Gastroesophageal sphincter (tissue), 4 donors: ENCODE measurements at regions not wholly inside any gene's neighbourhood (a gene's known extent, or its start where the extent isn't known, plus 50 kb on each side); places are given as distances from the start of the nearest gene placed in this dataset.

Experiments
- ATAC-seq: fragments of 150-250 bp; one replicate; pipeline ENCODE4 v1.9.1; 2016; ENCODE audit warnings: mild to moderate bottlenecking, moderate library complexity
- H3K27ac ChIP-seq, 4 donors: fragments of 200-600 bp; sonication (generic) in 3 of 4; 1 replicate in 3 of 4; 2 replicates in 1 of 4; pipeline ENCODE4 v1.5.1; 2016 to 2019
- H3K27me3 ChIP-seq: fragments of 200-600 bp; sonication (generic); one replicate; pipeline ENCODE4 v1.5.1; 2019
- H3K36me3 ChIP-seq, 2 donors: fragments of 200-600 bp; sonication (generic); one replicate each; pipeline ENCODE4 v1.5.1; 2019; ENCODE audit warnings: control low read depth in 1 of 2
- H3K4me1 ChIP-seq, 3 donors: fragments of 200-600 bp; sonication (generic); 1 replicate in 2 of 3; 2 replicates in 1 of 3; pipeline ENCODE4 v1.5.1; 2016 to 2019; ENCODE audit warnings: control low read depth in 2 of 3
- H3K4me3 ChIP-seq, 2 donors: fragments of 200-600 bp; sonication (generic); one replicate each; pipeline ENCODE4 v1.5.1; 2019; ENCODE audit warnings: mild to moderate bottlenecking in 1 of 2, moderate library complexity in 1 of 2
- H3K9me3 ChIP-seq, 3 donors: fragments of 200-600 bp; sonication (generic); one replicate each; pipeline ENCODE4 v1.5.1; 2017 to 2019; ENCODE audit warnings: control low read depth in 2 of 3
- CTCF ChIP-seq, 4 experiments: fragments of 200-600 bp in 2 of 4; fragments of 450-650 bp in 2 of 4; sonication (generic) in 1 of 4; IDR thresholded peaks; one replicate each; pipeline ENCODE4 v1.5.1; 2017 to 2019; ENCODE audit warnings: antibody characterized with exemption in 4 of 4, mild to moderate bottlenecking in 2 of 4, moderate library complexity in 2 of 4
- EP300 ChIP-seq: sonication (generic); formaldehyde crosslinking; IDR thresholded peaks from one replicate; pipeline ENCODE4 v1.6.1; 2017; ENCODE audit warnings: antibody characterized with exemption, mild to moderate bottlenecking
- POLR2A ChIP-seq, 2 donors: fragments of 450-650 bp; IDR thresholded peaks; one replicate each; pipeline ENCODE4 v1.6.1; 2017; ENCODE audit warnings: antibody characterized with exemption in 2 of 2, mild to moderate bottlenecking in 2 of 2, moderate library complexity in 1 of 2
- POLR2AphosphoS5 ChIP-seq: sonication (generic); formaldehyde crosslinking; IDR thresholded peaks from one replicate; pipeline ENCODE4 v1.6.1; 2017; ENCODE audit warnings: antibody characterized with exemption
- WGBS, 2 donors: methylation state at CpG; one replicate each; pipeline ENCODE4 v1.1.5; 2018; ENCODE audit warnings: low coverage in 1 of 2; 5-methylcytosine and 5-hydroxymethylcytosine counted together

GRCh38 chr1:189939967-189940366 is 537.7 kb downstream of the BRINP3 start:
- Histone ChIP-seq H3K36me3 (no peaks in the 10 kb centered on the region), H3K4me1 (no peaks in the 10 kb centered on the region), H3K9me3 (no peaks in the 10 kb centered on the region), H3K4me3 (no peak overlapping the region), H3K27ac (no peak overlapping the region), H3K27me3 (no peaks in the 10 kb centered on the region)
- 9% methylated on average over 1 of the region's 1 CpG; no CpG with 5 or more reads in 1 of the 2 donors for WGBS, 2 donors
- no peak for TF ChIP-seq POLR2A (IDR thresholded peaks at IDR 0.05)
- TF ChIP-seq POLR2AphosphoS5 = no peak
- no peak for TF ChIP-seq EP300
- TF ChIP-seq CTCF (IDR thresholded peaks at IDR 0.05) = no peak
- ATAC-seq = no peak

GRCh38 chr1:189941922-189942321 is 535.7 kb downstream of the BRINP3 start:
- 70 to 83% methylated on average over 1 of the region's 1 CpG for WGBS, 2 donors

GRCh38 chr1:189958756-189959155 is 518.9 kb downstream of the BRINP3 start:
- TF ChIP-seq CTCF (IDR thresholded peaks at IDR 0.05) (no peak), POLR2A (IDR thresholded peaks at IDR 0.05) (no peak), POLR2AphosphoS5 (no peak), EP300 (no peak)
- no peaks in the 10 kb centered on the region for H3K27me3 ChIP-seq
- H3K27ac ChIP-seq = no peak overlapping the region
- WGBS, 2 donors = 11 to 29% methylated on average over 1 of the region's 1 CpG
- H3K36me3 ChIP-seq = no peaks in the 10 kb centered on the region
- H3K4me1 ChIP-seq = peaks cover 0 to 23% (median 0%) of the 10 kb centered on the region in 3 donors
- no peak overlapping the region for H3K4me3 ChIP-seq
- ATAC-seq = no peak
- H3K9me3 ChIP-seq = no peaks in the 10 kb centered on the region

More at GRCh38 chr1:189941922-189942321, 535.7 kb downstream of the BRINP3 start:
- no peak for ATAC-seq
- no peak overlapping the region for H3K27ac ChIP-seq
- TF ChIP-seq POLR2A (IDR thresholded peaks at IDR 0.05) = no peak
- no peak for TF ChIP-seq CTCF (IDR thresholded peaks at IDR 0.05)
- H3K4me3 ChIP-seq = no peak overlapping the region
- no peaks in the 10 kb centered on the region for H3K27me3 ChIP-seq
- H3K4me1 ChIP-seq = no peaks in the 10 kb centered on the region
- no peaks in the 10 kb centered on the region for H3K36me3 ChIP-seq
- H3K9me3 ChIP-seq = no peaks in the 10 kb centered on the region

DNA sequence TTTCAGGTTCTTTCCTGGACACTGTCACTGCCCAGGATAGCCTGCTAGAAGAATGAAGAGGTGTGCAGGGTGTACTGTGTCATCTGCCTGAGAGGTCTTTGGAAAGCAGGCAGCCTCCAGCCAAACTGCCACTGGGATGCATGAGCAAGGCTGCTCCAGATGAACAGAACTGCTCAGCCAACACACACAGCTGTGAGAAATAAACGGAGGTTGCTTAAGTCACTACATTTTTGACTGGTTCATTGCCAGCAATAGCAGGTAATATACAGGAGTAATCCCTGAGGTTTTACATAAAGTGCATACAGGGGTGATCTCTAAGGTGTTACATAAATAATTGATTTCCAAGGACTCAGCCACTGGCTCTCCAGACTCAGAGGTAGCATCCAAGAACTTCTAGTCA is 516.9 kb downstream of the BRINP3 start:
- no peak for ATAC-seq

DNA sequence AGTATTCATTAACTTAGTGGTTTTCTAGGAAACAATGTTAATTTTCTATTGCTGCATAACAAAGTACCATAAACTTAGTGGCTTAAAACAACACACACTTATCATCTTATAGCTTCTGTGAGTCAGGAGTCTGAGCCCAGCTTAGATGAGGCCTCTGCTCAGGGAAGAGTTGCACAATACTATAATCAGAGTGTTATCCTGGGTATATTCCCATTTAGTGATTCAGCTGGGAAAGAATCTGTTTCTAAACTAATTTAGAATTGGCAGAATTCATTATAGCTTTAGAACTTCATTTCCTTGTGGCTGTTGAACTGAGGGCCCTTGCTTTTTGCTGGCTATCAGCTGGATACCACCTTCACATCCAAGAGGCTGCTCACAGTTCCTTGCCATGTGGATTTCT is 515.5 kb downstream of the BRINP3 start:
- TF ChIP-seq POLR2AphosphoS5 (peak; percentile 48), POLR2A (IDR thresholded peaks at IDR 0.05) (no peak)
- no peaks in the 10 kb centered on the region for H3K36me3 ChIP-seq
- ATAC-seq = peak; percentile 76
- peaks cover 0 to 23% (median 0%) of the 10 kb centered on the region in 3 donors for H3K4me1 ChIP-seq
- H3K9me3 ChIP-seq = no peaks in the 10 kb centered on the region
- H3K27ac ChIP-seq = no peak overlapping the region
- no peak overlapping the region for H3K4me3 ChIP-seq
- no peaks in the 10 kb centered on the region for H3K27me3 ChIP-seq

More for the DNA sequence above, 516.9 kb downstream of the BRINP3 start:
- Histone ChIP-seq H3K27ac (no peak overlapping the region), H3K36me3 (no peaks in the 10 kb centered on the region), H3K4me3 (no peak overlapping the region), H3K27me3 (no peaks in the 10 kb centered on the region), H3K9me3 (no peaks in the 10 kb centered on the region), H3K4me1 (peaks cover 0 to 23% (median 0%) of the 10 kb centered on the region in 3 donors)
- 0 to 14% methylated on average over 1 of the region's 1 CpG for WGBS, 2 donors
- TF ChIP-seq EP300 (no peak), POLR2A (IDR thresholded peaks at IDR 0.05) (no peak), CTCF (IDR thresholded peaks at IDR 0.05) (no peak), POLR2AphosphoS5 (no peak)
